IMR-90 (cell line): ENCODE measurements at regions not wholly inside any gene's neighbourhood (a gene's known extent, or its start where the extent isn't known, plus 50 kb on each side); places are given as distances from the start of the nearest gene placed in this dataset.

Experiments used
- ATAC-seq: fragments of 200-7000 bp; cut with Tn5 transposase; 2 replicates; pipeline ENCODE4 v1.9.1; 2020; ENCODE audit warnings: low read depth, mild to moderate bottlenecking, moderate library complexity
- BruUV-seq: library from RNA; stranded (reverse); fragments of 400-500 nt; replicated peaks from 2 replicates; lab custom pipeline; 2021; lab: Mats Ljungman, UMichigan
- CTCF ChIA-PET: fragments of 300-600 bp; formaldehyde crosslinking; extraction: SDS; loops from one replicate; lab custom pipeline; 2021; ENCODE audit warnings: antibody characterized with exemption; lab: Yijun Ruan, JAX
- POLR2A ChIA-PET: fragments of 300-600 bp; sonication (Branson Sonifier 250); formaldehyde crosslinking; loops from one replicate; lab custom pipeline; 2022; ENCODE audit warnings: antibody characterized with exemption; ENCODE audit not compliant: unreplicated experiment; lab: Charles Lee
- DNase-seq: peaks from one replicate; pipeline ENCODE4 v3.0.0; 2013
- H2AFZ ChIP-seq: replicated peaks from 2 replicates; pipeline ENCODE3; 2013; ENCODE audit warnings: low read length, mild to moderate bottlenecking; ENCODE audit not compliant: poor library complexity
- H2AK5ac ChIP-seq: 2 replicates; pipeline ENCODE4 v1.6.1; 2013; ENCODE audit warnings: low read depth, low read length, inconsistent platforms
- H2AK9ac ChIP-seq: replicated peaks from 2 replicates; pipeline ENCODE3; 2013; ENCODE audit warnings: mild to moderate bottlenecking, low read depth, low read length, moderate library complexity; ENCODE audit not compliant: poor library complexity
- H2BK120ac ChIP-seq: 2 replicates; pipeline ENCODE4 v1.6.1; 2013; ENCODE audit warnings: low read depth, low read length, inconsistent platforms
- H2BK15ac ChIP-seq: 3 replicates; pipeline ENCODE4 v1.6.1; 2013; ENCODE audit warnings: low read depth, low read length, inconsistent platforms
- H2BK20ac ChIP-seq: 2 replicates; pipeline ENCODE4 v1.6.1; 2013; ENCODE audit warnings: low read depth, mild to moderate bottlenecking, inconsistent platforms, low read length, moderate library complexity
- H2BK5ac ChIP-seq: 2 replicates; pipeline ENCODE4 v1.6.1; 2013; ENCODE audit warnings: mild to moderate bottlenecking, low read depth, low read length, inconsistent platforms; ENCODE audit not compliant: poor library complexity, severe bottlenecking
- H3K14ac ChIP-seq: replicated peaks from 2 replicates; pipeline ENCODE4 v1.6.1; 2013; ENCODE audit warnings: low read depth, low read length, inconsistent platforms
- H3K18ac ChIP-seq: 2 replicates; pipeline ENCODE4 v1.6.1; 2013; ENCODE audit warnings: low read depth, low read length, control low read depth
- H3K23ac ChIP-seq: 2 replicates; pipeline ENCODE4 v1.6.1; 2013; ENCODE audit warnings: low read depth, low read length, inconsistent platforms
- H3K27ac ChIP-seq: 2 replicates; pipeline ENCODE4 v1.5.1; 2013; ENCODE audit warnings: mild to moderate bottlenecking, control low read depth, low read length; ENCODE audit not compliant: insufficient read depth
- H3K27me3 ChIP-seq: 2 replicates; pipeline ENCODE4 v1.6.1; 2013; ENCODE audit warnings: low read length; ENCODE audit not compliant: control insufficient read depth, insufficient read depth
- H3K36me3 ChIP-seq: 2 replicates; pipeline ENCODE4 v1.6.1; 2013; ENCODE audit warnings: low read length, mixed read lengths; ENCODE audit not compliant: control insufficient read depth, insufficient read depth
- H3K4ac ChIP-seq: 2 replicates; pipeline ENCODE4 v1.6.1; 2013; ENCODE audit warnings: low read depth, low read length, inconsistent platforms
- H3K4me1 ChIP-seq: 2 replicates; pipeline ENCODE4 v1.6.1; 2013; ENCODE audit warnings: low read length, mixed read lengths; ENCODE audit not compliant: control insufficient read depth, insufficient read depth
- H3K4me2 ChIP-seq: 2 replicates; pipeline ENCODE4 v1.6.1; 2013; ENCODE audit warnings: low read depth, mild to moderate bottlenecking, control low read depth, low read length, moderate library complexity
- H3K4me3 ChIP-seq: 2 replicates; pipeline ENCODE4 v1.5.1; 2013; ENCODE audit warnings: low read depth, mild to moderate bottlenecking, control low read depth, low read length, moderate library complexity; ENCODE audit not compliant: insufficient read depth
- H3K56ac ChIP-seq: 2 replicates; pipeline ENCODE4 v1.6.1; 2013; ENCODE audit warnings: low read length, inconsistent platforms; ENCODE audit not compliant: insufficient read depth; ENCODE audit errors: extremely low read depth
- H3K79me1 ChIP-seq, 2 experiments: 2 replicates each; pipeline ENCODE4 v1.6.1; 2013; ENCODE audit warnings: low read length in 2 of 2, inconsistent platforms in 1 of 2, low read depth in 1 of 2
- H3K9ac ChIP-seq: 2 replicates; pipeline ENCODE4 v1.6.1; 2013; ENCODE audit warnings: low read depth, low read length, control low read depth
- H3K9me1 ChIP-seq: 2 replicates; pipeline ENCODE4 v1.6.1; 2013; ENCODE audit warnings: low read length, inconsistent platforms; ENCODE audit not compliant: insufficient read depth
- H3K9me3 ChIP-seq: 2 replicates; pipeline ENCODE4 v1.6.1; 2013; ENCODE audit warnings: low read length; ENCODE audit not compliant: control insufficient read depth, insufficient read depth
- H4K20me1 ChIP-seq: 2 replicates; pipeline ENCODE4 v1.6.1; 2013; ENCODE audit warnings: low read length, inconsistent platforms; ENCODE audit not compliant: insufficient read depth
- H4K5ac ChIP-seq: 2 replicates; pipeline ENCODE4 v1.6.1; 2013; ENCODE audit warnings: mild to moderate bottlenecking, low read depth, low read length, control low read depth
- H4K8ac ChIP-seq, 2 experiments: 2 replicates each; pipeline ENCODE4 v1.6.1; 2013; ENCODE audit warnings: low read depth in 2 of 2, low read length in 2 of 2, control low read depth in 1 of 2, inconsistent platforms in 1 of 2
- H4K91ac ChIP-seq: 2 replicates; pipeline ENCODE4 v1.6.1; 2013; ENCODE audit warnings: low read depth, low read length, inconsistent platforms; ENCODE audit not compliant: insufficient read depth
- BHLHE40 ChIP-seq: fragments of 150-350 bp; IDR thresholded peaks from 2 replicates; pipeline ENCODE4 v1.6.1; 2016; ENCODE audit warnings: mild to moderate bottlenecking, low read depth, low read length
- CHD1 ChIP-seq: IDR thresholded peaks from 2 replicates; pipeline ENCODE4 v1.6.1; 2012; ENCODE audit warnings: low read depth, low read length, improper control_type of control experiment
- CTCF ChIP-seq: conservative IDR thresholded peaks from 2 replicates; pipeline ENCODE4 v1.5.1; 2012; ENCODE audit warnings: mild to moderate bottlenecking, low read depth, low read length, improper control_type of control experiment
- ELK1 ChIP-seq: fragments of 150-350 bp; IDR thresholded peaks from 2 replicates; pipeline ENCODE4 v1.6.1; 2016; ENCODE audit warnings: low read depth, mild to moderate bottlenecking, low read length, moderate library complexity, borderline replicate concordance
- FOS ChIP-seq: fragments of 150-350 bp; IDR thresholded peaks from 2 replicates; pipeline ENCODE4 v1.6.1; 2016; ENCODE audit warnings: low read depth, low read length
- MAFK ChIP-seq: IDR thresholded peaks from 2 replicates; pipeline ENCODE4 v1.6.1; 2012; ENCODE audit warnings: low read depth, low read length, improper control_type of control experiment
- MAZ ChIP-seq: IDR thresholded peaks from 2 replicates; pipeline ENCODE4 v1.6.1; 2012; ENCODE audit warnings: low read depth, mild to moderate bottlenecking, low read length, improper control_type of control experiment, moderate library complexity, borderline replicate concordance
- MXI1 ChIP-seq: IDR thresholded peaks from 2 replicates; pipeline ENCODE4 v1.6.1; 2012; ENCODE audit warnings: low read depth, mild to moderate bottlenecking, low read length, moderate library complexity, borderline replicate concordance
- POLR2A ChIP-seq: IDR thresholded peaks from 2 replicates; pipeline ENCODE4 v1.6.1; 2012; ENCODE audit warnings: mild to moderate bottlenecking, low read depth, low read length
- RAD21 ChIP-seq: IDR thresholded peaks from 2 replicates; pipeline ENCODE4 v1.6.1; 2012; ENCODE audit warnings: low read length, improper control_type of control experiment
- SMC3 ChIP-seq: fragments of 150-350 bp; IDR thresholded peaks from 2 replicates; pipeline ENCODE4 v1.6.1; 2016; ENCODE audit warnings: low read depth, mild to moderate bottlenecking, antibody characterized with exemption, low read length, moderate library complexity
- USF2 ChIP-seq: fragments of 150-350 bp; IDR thresholded peaks from 2 replicates; pipeline ENCODE4 v1.6.1; 2017; ENCODE audit warnings: mild to moderate bottlenecking, antibody characterized with exemption, low read length, low read depth
- WGBS, 2 experiments: methylation state at CpG; one replicate each; pipeline versions ENCODE4 v1.1.5 to v1.1.7; 2013; ENCODE audit warnings: missing lambda C conversion rate in 2 of 2; ENCODE audit not compliant: insufficient read length in 1 of 2; ENCODE audit errors: extremely low coverage in 2 of 2; 5-methylcytosine and 5-hydroxymethylcytosine counted together
- dilution Hi-C: fragments of 300-500 bp; cut with HindIII; formaldehyde crosslinking; loops from one replicate; pipeline ENCODE4 v1.14.3; 2018; ENCODE audit warnings: low sequenced_read_pairs; ENCODE audit not compliant: unreplicated experiment
- in situ Hi-C: fragments of 300-500 bp; cut with MboI; formaldehyde crosslinking; loops from 3 replicates; pipeline ENCODE4 v1.14.3; 2019; ENCODE audit warnings: low sequenced_read_pairs, inconsistent platforms, mixed read lengths
- intact Hi-C: fragments of 100-400 bp; cut with micrococcal nuclease; formaldehyde crosslinking; loops from 2 replicates; pipeline ENCODE4 v1.10.0; 2022

GRCh38 chr6:74939721-74940620, 265.9 kb downstream of the COL12A1 start (continued):
- TF ChIP-seq MAZ = no peak

- DNase-seq = no peak
- TF ChIP-seq ELK1 = no peak
- no peak for TF ChIP-seq MAZ
- no peak for TF ChIP-seq MXI1
- TF ChIP-seq RAD21 = no peak
- no peak for TF ChIP-seq USF2
- TF ChIP-seq BHLHE40 = no peak
- TF ChIP-seq POLR2A = no peak
- no peak for TF ChIP-seq FOS
- no peak for TF ChIP-seq MAFK
- TF ChIP-seq CTCF = no peak
- no peak for TF ChIP-seq CHD1
- no peak for TF ChIP-seq SMC3
These were observed 266.6 kb downstream of the COL12A1 start for GRCh38 chr6:74939151-74939708.

More at GRCh38 chr6:74939151-74939708, 266.6 kb downstream of the COL12A1 start:
- Histone ChIP-seq H2BK120ac (no peak overlapping the region), H4K20me1 (no peaks in the 10 kb centered on the region), H3K36me3 (no peaks in the 10 kb centered on the region), H3K14ac (no peak overlapping the region; the same call in 1 of the 2 replicates), H2AK9ac (no peak overlapping the region), H3K4ac (no peak overlapping the region), H2BK5ac (no peak overlapping the region), H3K9me1 (no peaks in the 10 kb centered on the region), H3K27me3 (no peaks in the 10 kb centered on the region), H3K4me1 (peaks cover 4% of the 10 kb centered on the region; the same call in 1 of the 2 replicates), H2BK15ac (0 out of 3 replicates have a peak overlapping the region, but pooled peaks have one; percentile 0), H4K91ac (no peak overlapping the region), H3K18ac (no peak overlapping the region), H4K8ac (no peak overlapping the region), H2AK5ac (no peak overlapping the region), H3K9me3 (no peaks in the 10 kb centered on the region), H3K4me3 (no peak overlapping the region), H3K23ac (no peak overlapping the region), H2AFZ (no peak overlapping the region), H3K9ac (no peak overlapping the region), H3K79me1 (no peaks in the 10 kb centered on the region), H3K56ac (no peak overlapping the region), H3K4me2 (no peak overlapping the region), H4K5ac (no peak overlapping the region; the same call in 1 of the 2 replicates), H3K27ac (no peak overlapping the region), H2BK20ac (no peak overlapping the region)
- CTCF ChIA-PET = interaction anchor here (0.6 kb wide), 1 partner anchor 123 kb away, joined by 3 read pairs; no protein-coding TSS in a partner anchor
- no TSS peak for BruUV-seq
- WGBS, 2 experiments = no CpG with 5 or more reads among the region's 2 CpGs
- POLR2A ChIA-PET = no interaction called here
- intact Hi-C loops = no loop called here
- dilution Hi-C loops = no loop called here
- no peak for ATAC-seq
- in situ Hi-C loops = no loop called here
